Vagina (tissue), 2 donors: ENCODE measurements at regions not wholly inside any gene's neighbourhood (a gene's known extent, or its start where the extent isn't known, plus 50 kb on each side); places are given as distances from the start of the nearest gene placed in this dataset.

Experiments used
- DNase-seq, 2 donors: peaks; one replicate each; pipeline ENCODE4 v3.0.0-alpha.2; 2017; ENCODE audit errors: extremely low spot score in 2 of 2
- H3K27ac ChIP-seq: fragments of 200-600 bp; sonication (generic); one replicate; pipeline ENCODE4 v1.5.1; 2019
- H3K27me3 ChIP-seq: fragments of 200-600 bp; sonication (generic); one replicate; pipeline ENCODE4 v1.5.1; 2019
- H3K36me3 ChIP-seq, 2 donors: fragments of 200-600 bp; sonication (generic); one replicate each; pipeline ENCODE4 v1.5.1; 2017 to 2019
- H3K4me1 ChIP-seq: fragments of 200-600 bp; sonication (generic); one replicate; pipeline ENCODE4 v1.5.1; 2019
- H3K4me3 ChIP-seq, 2 donors: fragments of 200-600 bp; sonication (generic); 1 replicate in 1 of 2; 2 replicates in 1 of 2; pipeline ENCODE4 v1.5.1; 2016 to 2019
- H3K9me3 ChIP-seq: fragments of 200-600 bp; sonication (generic); one replicate; pipeline ENCODE4 v1.5.1; 2019
- POLR2A ChIP-seq, 2 donors: fragments of 450-650 bp; IDR thresholded peaks; one replicate each; pipeline ENCODE4 v1.6.1; 2017; ENCODE audit warnings: antibody characterized with exemption in 2 of 2, mild to moderate bottlenecking in 2 of 2, moderate library complexity in 2 of 2
- POLR2AphosphoS5 ChIP-seq, 2 donors: sonication (generic); formaldehyde crosslinking; IDR thresholded peaks; one replicate each; pipeline ENCODE4 v1.9.0; 2017; ENCODE audit warnings: antibody characterized with exemption in 2 of 2, mild to moderate bottlenecking in 2 of 2, low read depth in 1 of 2; ENCODE audit not compliant: insufficient read depth in 1 of 2
- intact Hi-C: fragments of 100-400 bp; cut with DNase I; formaldehyde crosslinking; loops from one replicate; pipeline ENCODE4 v1.15.1; 2023
- TF ChIP-seq, protein P1 (sequence below), 3 experiments: fragments of 450-650 bp in 2 of 3; fragments of 200-600 bp in 1 of 3; sonication (generic) in 1 of 3; IDR thresholded peaks; one replicate each; pipeline ENCODE4 v1.5.1; 2017 to 2019; ENCODE audit warnings: antibody characterized with exemption in 3 of 3, mild to moderate bottlenecking in 2 of 3, moderate library complexity in 2 of 3

DNA sequence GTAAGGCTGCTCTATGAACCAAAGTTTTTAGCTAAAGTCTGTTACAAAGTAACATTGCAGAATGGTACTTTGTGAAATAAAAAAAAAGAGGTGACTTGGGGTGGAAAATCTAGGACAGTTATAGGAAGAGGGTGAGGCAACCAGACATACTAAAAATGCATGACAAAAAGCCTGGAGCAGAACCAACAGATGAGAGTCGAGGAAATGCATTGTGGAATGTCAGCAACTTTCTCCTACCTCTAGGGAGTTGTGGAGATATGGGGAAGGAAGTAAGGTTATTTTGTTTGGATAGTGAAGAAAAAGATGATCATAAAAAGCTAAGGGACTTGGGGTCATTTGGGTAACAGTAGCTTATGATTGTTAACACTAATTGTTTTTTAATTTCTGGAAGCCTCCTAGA, 295.6 kb downstream of the S1PR1 start:
- H3K36me3 ChIP-seq: no peaks in the 10 kb centered on the region
- no peak overlapping the region for H3K27ac ChIP-seq
- no peaks in the 10 kb centered on the region for H3K4me1 ChIP-seq
- intact Hi-C loops: no loop called here
- DNase-seq: no peak
- no peaks in the 10 kb centered on the region for H3K27me3 ChIP-seq
- H3K4me3 ChIP-seq: no peak overlapping the region
- H3K9me3 ChIP-seq: no peaks in the 10 kb centered on the region
- TF ChIP-seq POLR2AphosphoS5 (IDR thresholded peaks at IDR 0.05; ENCODE audit: insufficient read depth in 1 of 2, low read depth in 1 of 2) (no peak), POLR2A (IDR thresholded peaks at IDR 0.05) (no peak)
- TF ChIP-seq, protein P1, sequence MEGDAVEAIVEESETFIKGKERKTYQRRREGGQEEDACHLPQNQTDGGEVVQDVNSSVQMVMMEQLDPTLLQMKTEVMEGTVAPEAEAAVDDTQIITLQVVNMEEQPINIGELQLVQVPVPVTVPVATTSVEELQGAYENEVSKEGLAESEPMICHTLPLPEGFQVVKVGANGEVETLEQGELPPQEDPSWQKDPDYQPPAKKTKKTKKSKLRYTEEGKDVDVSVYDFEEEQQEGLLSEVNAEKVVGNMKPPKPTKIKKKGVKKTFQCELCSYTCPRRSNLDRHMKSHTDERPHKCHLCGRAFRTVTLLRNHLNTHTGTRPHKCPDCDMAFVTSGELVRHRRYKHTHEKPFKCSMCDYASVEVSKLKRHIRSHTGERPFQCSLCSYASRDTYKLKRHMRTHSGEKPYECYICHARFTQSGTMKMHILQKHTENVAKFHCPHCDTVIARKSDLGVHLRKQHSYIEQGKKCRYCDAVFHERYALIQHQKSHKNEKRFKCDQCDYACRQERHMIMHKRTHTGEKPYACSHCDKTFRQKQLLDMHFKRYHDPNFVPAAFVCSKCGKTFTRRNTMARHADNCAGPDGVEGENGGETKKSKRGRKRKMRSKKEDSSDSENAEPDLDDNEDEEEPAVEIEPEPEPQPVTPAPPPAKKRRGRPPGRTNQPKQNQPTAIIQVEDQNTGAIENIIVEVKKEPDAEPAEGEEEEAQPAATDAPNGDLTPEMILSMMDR (IDR thresholded peaks at IDR 0.05): no peak

DNA sequence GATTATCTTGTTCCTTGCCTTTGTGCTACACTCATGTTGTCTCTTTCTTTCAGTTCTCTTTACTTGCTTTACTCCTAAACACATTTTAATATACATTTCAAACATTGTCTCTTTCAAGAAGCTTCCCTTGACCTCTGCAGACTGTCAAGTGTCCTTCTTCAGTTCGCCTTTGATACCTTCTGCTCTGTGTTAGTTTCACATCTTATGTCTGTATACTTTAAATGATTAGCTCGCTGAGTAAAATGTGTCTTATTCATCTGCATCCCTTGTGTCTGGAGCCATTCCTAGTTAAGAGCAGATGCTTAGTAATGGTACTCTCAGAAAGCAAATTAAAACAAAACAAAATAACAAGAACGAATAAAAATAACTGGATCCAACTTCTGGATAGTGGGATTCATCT, 303.3 kb downstream of the S1PR1 start:
- no peaks in the 10 kb centered on the region for H3K4me1 ChIP-seq
- intact Hi-C loops: no loop called here
- no peak for DNase-seq

DNA sequence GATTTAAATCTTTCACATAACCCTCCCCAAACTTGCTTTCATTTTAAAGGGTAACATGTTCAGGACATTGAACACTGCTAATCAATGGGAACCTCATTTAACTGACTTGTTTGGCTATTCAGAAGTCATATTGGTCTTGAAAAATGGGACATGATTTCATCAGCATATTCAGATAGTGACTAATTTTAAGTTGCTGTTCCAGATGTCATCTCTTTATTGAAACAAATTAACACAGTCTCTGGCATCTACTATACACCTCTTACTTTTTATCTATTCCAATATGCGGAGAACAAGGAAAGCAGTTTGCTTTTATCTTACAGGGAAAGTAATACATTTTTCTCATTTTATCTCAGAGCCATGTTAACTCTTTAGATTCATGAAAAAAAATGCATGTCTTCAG, 310.1 kb downstream of the S1PR1 start:
- Histone ChIP-seq H3K4me1 (no peaks in the 10 kb centered on the region), H3K9me3 (no peaks in the 10 kb centered on the region), H3K4me3 (no peak overlapping the region), H3K36me3 (no peaks in the 10 kb centered on the region), H3K27me3 (no peaks in the 10 kb centered on the region), H3K27ac (no peak overlapping the region)
- intact Hi-C loops: no loop called here
- DNase-seq: no peak
- no peak for TF ChIP-seq POLR2A (IDR thresholded peaks at IDR 0.05)
- TF ChIP-seq, protein P1 (IDR thresholded peaks at IDR 0.05): no peak
- TF ChIP-seq POLR2AphosphoS5 (IDR thresholded peaks at IDR 0.05; ENCODE audit: insufficient read depth in 1 of 2, low read depth in 1 of 2): no peak

More for the DNA sequence above, 303.3 kb downstream of the S1PR1 start:
- TF ChIP-seq POLR2A (IDR thresholded peaks at IDR 0.05) (no peak), POLR2AphosphoS5 (IDR thresholded peaks at IDR 0.05; ENCODE audit: insufficient read depth in 1 of 2, low read depth in 1 of 2) (no peak)
- TF ChIP-seq, protein P1 (IDR thresholded peaks at IDR 0.05): no peak
- H3K36me3 ChIP-seq: no peaks in the 10 kb centered on the region
- H3K4me3 ChIP-seq: no peak overlapping the region
- no peak overlapping the region for H3K27ac ChIP-seq
- no peaks in the 10 kb centered on the region for H3K9me3 ChIP-seq
- H3K27me3 ChIP-seq: no peaks in the 10 kb centered on the region

DNA sequence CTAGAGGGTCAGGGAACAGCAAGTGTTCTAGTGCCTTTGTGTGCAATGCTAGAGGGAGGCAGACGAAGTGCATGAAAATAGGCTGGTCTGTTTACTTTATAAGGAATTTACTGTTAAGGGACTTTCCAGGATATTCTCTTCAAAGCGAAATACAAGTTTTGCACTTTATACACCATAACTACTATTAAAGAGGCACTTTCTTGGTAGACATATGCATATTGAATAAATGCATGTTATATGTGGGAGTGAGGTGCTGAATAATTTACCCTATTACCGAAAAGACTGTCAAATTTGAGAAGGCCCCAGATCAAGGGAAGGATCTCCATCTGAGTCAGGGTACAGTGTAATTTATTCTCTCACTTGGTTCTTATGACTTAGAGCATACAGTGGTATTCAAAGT, 310.5 kb downstream of the S1PR1 start:
- no peaks in the 10 kb centered on the region for H3K36me3 ChIP-seq
- no peak overlapping the region for H3K4me3 ChIP-seq
- no peak for DNase-seq

DNA sequence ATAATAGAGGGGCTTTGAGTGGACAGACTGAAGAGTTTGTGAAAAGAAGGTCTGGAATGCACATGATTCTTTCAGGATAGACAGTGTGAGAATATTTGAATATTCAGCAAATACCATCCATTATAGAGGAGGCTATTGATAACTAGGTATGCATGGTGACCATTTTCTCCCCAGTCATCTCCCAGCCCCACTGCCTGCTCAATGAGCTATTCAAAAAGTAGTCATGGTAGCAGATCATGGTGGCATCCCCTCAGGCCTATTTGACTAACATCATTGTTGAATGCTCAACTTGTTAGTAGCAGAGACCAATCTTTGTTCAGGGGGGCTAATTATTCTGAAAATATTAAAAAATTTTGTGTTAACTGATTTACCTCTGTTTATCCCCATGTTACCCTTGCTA, 311.6 kb downstream of the S1PR1 start:
- no peaks in the 10 kb centered on the region for H3K27me3 ChIP-seq
- no peak overlapping the region for H3K4me3 ChIP-seq
- TF ChIP-seq POLR2AphosphoS5 (IDR thresholded peaks at IDR 0.05; ENCODE audit: insufficient read depth in 1 of 2, low read depth in 1 of 2) (no peak), POLR2A (IDR thresholded peaks at IDR 0.05) (no peak)
- TF ChIP-seq, protein P1 (IDR thresholded peaks at IDR 0.05): no peak
- H3K4me1 ChIP-seq: no peaks in the 10 kb centered on the region
- no peaks in the 10 kb centered on the region for H3K36me3 ChIP-seq
- no peak for DNase-seq
- no peaks in the 10 kb centered on the region for H3K9me3 ChIP-seq
- H3K27ac ChIP-seq: no peak overlapping the region
- intact Hi-C loops: no loop called here

More for the DNA sequence above, 310.5 kb downstream of the S1PR1 start:
- intact Hi-C loops: no loop called here
- Histone ChIP-seq H3K9me3 (no peaks in the 10 kb centered on the region), H3K27ac (no peak overlapping the region), H3K4me1 (no peaks in the 10 kb centered on the region), H3K27me3 (no peaks in the 10 kb centered on the region)
- TF ChIP-seq POLR2AphosphoS5 (IDR thresholded peaks at IDR 0.05; ENCODE audit: insufficient read depth in 1 of 2, low read depth in 1 of 2) (no peak), POLR2A (IDR thresholded peaks at IDR 0.05) (no peak)
- TF ChIP-seq, protein P1 (IDR thresholded peaks at IDR 0.05): no peak
